ENCODE measurements at regions not wholly inside any gene's neighbourhood (a gene's known extent, or its start where the extent isn't known, plus 50 kb on each side); places are given as distances from the start of the nearest gene placed in this dataset.

DNA sequence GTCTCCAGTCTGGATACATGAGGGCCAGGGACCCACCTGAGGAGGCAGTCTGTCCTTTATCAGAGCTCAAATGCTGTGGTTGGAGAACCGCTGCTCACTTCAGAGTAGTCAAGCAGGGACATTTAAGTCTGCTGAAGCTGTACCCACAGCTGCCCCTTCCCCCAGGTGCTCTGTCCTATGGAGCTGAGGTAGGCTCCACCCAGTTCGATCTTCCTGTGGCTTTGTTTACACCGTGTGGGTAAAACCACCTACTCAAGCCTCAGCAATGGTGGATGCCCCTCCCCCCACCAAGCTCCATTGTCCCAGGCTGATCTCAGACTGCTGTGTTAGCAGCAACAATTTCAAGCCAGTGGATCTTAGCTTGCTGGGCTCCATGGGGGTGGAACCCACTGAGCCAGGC, 731.4 kb upstream of the HS6ST1 start:
- Histone ChIP-seq H3K9me3 (ENCODE audit: control insufficient read depth, low read length) (no peaks in the 10 kb centered on the region), H3K4me3 (ENCODE audit: insufficient read depth, low read depth, low read length) (no peak overlapping the region), H3K4me1 (ENCODE audit: control insufficient read depth, insufficient read depth, low read length) (no peaks in the 10 kb centered on the region), H3K27me3 (ENCODE audit: control insufficient read depth, insufficient read depth, low read length, poor library complexity, severe bottlenecking) (no peaks in the 10 kb centered on the region), H3K27ac (ENCODE audit: insufficient read depth, low read depth, low read length, poor library complexity, severe bottlenecking) (no peak overlapping the region), H3K36me3 (ENCODE audit: control insufficient read depth, insufficient read depth, low read length) (no peaks in the 10 kb centered on the region)
- WGBS, 2 experiments, result 79% methylated on average over 3 of the region's 3 CpGs

GRCh38 chr2:129055242-129055641, 736.6 kb upstream of the HS6ST1 start:
- 93 to 94% methylated on average over 8 of the region's 8 CpGs for WGBS, 2 experiments
- no peaks in the 10 kb centered on the region for H3K36me3 ChIP-seq (ENCODE audit: control insufficient read depth, insufficient read depth, low read length)

DNA sequence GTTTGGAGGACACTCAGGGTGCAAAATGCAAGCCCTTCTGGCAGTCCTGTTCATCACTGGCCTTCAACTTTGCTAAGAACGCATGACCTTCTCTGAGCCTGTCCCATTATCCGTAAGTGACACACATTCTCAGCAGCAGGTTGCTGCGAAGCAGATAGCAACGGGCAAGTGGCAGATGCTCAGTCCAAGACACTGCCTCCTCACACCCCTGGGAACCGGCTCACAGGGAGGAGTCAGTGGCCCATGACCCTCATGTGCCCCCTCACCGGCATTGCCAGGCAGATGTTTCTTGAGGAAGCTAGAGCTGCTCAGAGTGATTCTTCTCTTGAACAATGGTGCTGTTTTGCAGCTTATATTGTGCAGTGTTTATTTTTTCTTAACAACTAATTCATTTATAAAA, 737.2 kb upstream of the HS6ST1 start:
- no peak overlapping the region for H3K4me3 ChIP-seq (ENCODE audit: insufficient read depth, low read depth, low read length)
- no peaks in the 10 kb centered on the region for H3K4me1 ChIP-seq (ENCODE audit: control insufficient read depth, insufficient read depth, low read length)
- no peaks in the 10 kb centered on the region for H3K27me3 ChIP-seq (ENCODE audit: control insufficient read depth, insufficient read depth, low read length, poor library complexity, severe bottlenecking)
- no peaks in the 10 kb centered on the region for H3K9me3 ChIP-seq (ENCODE audit: control insufficient read depth, low read length)
- no peaks in the 10 kb centered on the region for H3K36me3 ChIP-seq (ENCODE audit: control insufficient read depth, insufficient read depth, low read length)
- H3K27ac ChIP-seq (ENCODE audit: insufficient read depth, low read depth, low read length, poor library complexity, severe bottlenecking), result no peak overlapping the region
- 91 to 94% methylated on average over 6 of the region's 6 CpGs for WGBS, 2 experiments

More at GRCh38 chr2:129055242-129055641, 736.6 kb upstream of the HS6ST1 start:
- no peaks in the 10 kb centered on the region for H3K9me3 ChIP-seq (ENCODE audit: control insufficient read depth, low read length)
- no peak overlapping the region for H3K4me3 ChIP-seq (ENCODE audit: insufficient read depth, low read depth, low read length)
- H3K4me1 ChIP-seq (ENCODE audit: control insufficient read depth, insufficient read depth, low read length), result no peaks in the 10 kb centered on the region
- no peak overlapping the region for H3K27ac ChIP-seq (ENCODE audit: insufficient read depth, low read depth, low read length, poor library complexity, severe bottlenecking)
- no peaks in the 10 kb centered on the region for H3K27me3 ChIP-seq (ENCODE audit: control insufficient read depth, insufficient read depth, low read length, poor library complexity, severe bottlenecking)

- Histone ChIP-seq H3K4me3 (ENCODE audit: insufficient read depth, low read depth, low read length) (no peak overlapping the region), H3K4me1 (ENCODE audit: control insufficient read depth, insufficient read depth, low read length) (no peaks in the 10 kb centered on the region), H3K27me3 (ENCODE audit: control insufficient read depth, insufficient read depth, low read length, poor library complexity, severe bottlenecking) (no peaks in the 10 kb centered on the region), H3K36me3 (ENCODE audit: control insufficient read depth, insufficient read depth, low read length) (no peaks in the 10 kb centered on the region), H3K9me3 (ENCODE audit: control insufficient read depth, low read length) (no peaks in the 10 kb centered on the region), H3K27ac (ENCODE audit: insufficient read depth, low read depth, low read length, poor library complexity, severe bottlenecking) (no peak overlapping the region)
- WGBS, 2 experiments, result 89 to 90% methylated on average over 5 of the region's 5 CpGs
These were observed 737.8 kb upstream of the HS6ST1 start for GRCh38 chr2:129056309-129056958.

- H3K36me3 ChIP-seq (ENCODE audit: control insufficient read depth, insufficient read depth, low read length), result no peaks in the 10 kb centered on the region
- no peaks in the 10 kb centered on the region for H3K9me3 ChIP-seq (ENCODE audit: control insufficient read depth, low read length)
- H3K27me3 ChIP-seq (ENCODE audit: control insufficient read depth, insufficient read depth, low read length, poor library complexity, severe bottlenecking), result no peaks in the 10 kb centered on the region
- H3K27ac ChIP-seq (ENCODE audit: insufficient read depth, low read depth, low read length, poor library complexity, severe bottlenecking), result no peak overlapping the region
- H3K4me1 ChIP-seq (ENCODE audit: control insufficient read depth, insufficient read depth, low read length), result no peaks in the 10 kb centered on the region
- H3K4me3 ChIP-seq (ENCODE audit: insufficient read depth, low read depth, low read length), result no peak overlapping the region
- WGBS, 2 experiments, result 93% methylated on average over 2 of the region's 2 CpGs
These were observed 738.3 kb upstream of the HS6ST1 start for GRCh38 chr2:129056959-129057317.

DNA sequence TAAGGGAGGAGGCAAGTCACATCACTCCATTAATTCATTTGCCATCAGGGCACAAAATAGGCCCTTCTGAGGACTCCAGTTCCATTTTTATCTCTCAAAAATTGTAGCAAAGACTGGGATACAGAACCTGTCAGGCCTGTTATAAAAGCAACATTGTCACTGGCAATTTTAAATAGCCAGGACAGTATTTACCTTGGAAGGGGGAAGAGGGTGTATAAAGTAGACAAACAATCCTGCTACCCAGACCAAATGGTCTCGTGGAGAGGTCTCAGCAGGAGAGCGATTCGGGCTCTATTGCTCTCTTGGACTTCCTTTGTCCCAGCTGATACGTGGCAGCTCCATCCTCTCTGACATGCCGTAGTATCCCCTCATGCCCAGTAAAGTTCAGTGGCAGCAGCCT, 740.3 kb upstream of the HS6ST1 start:
- H3K9me3 ChIP-seq (ENCODE audit: control insufficient read depth, low read length), result no peaks in the 10 kb centered on the region
- no peak overlapping the region for H3K4me3 ChIP-seq (ENCODE audit: insufficient read depth, low read depth, low read length)
- H3K27me3 ChIP-seq (ENCODE audit: control insufficient read depth, insufficient read depth, low read length, poor library complexity, severe bottlenecking), result no peaks in the 10 kb centered on the region
- no peaks in the 10 kb centered on the region for H3K36me3 ChIP-seq (ENCODE audit: control insufficient read depth, insufficient read depth, low read length)
- WGBS, 2 experiments, result 80 to 81% methylated on average over 5 of the region's 5 CpGs
- H3K27ac ChIP-seq (ENCODE audit: insufficient read depth, low read depth, low read length, poor library complexity, severe bottlenecking), result no peak overlapping the region
- H3K4me1 ChIP-seq (ENCODE audit: control insufficient read depth, insufficient read depth, low read length), result no peaks in the 10 kb centered on the region

DNA sequence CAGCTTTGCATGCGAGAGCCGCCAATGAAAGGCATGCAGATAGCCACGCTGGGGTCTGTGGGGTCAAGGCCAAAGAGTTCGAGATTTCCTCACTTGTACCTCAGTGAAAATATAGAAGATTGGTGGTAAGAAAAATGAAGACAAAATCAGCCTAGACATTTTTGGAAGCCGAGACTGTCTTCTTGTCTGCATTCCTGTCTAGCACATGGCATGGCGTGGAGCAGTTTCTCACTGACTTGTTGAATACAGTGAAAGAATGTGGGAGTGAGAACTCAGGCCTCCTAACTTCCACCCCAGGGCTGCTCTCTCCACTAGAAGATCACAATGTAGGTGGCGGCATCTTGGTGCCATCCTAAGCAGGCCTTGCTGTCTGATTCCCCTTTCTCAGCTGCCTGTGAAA, 740.8 kb upstream of the HS6ST1 start:
- Histone ChIP-seq H3K4me1 (ENCODE audit: control insufficient read depth, insufficient read depth, low read length) (no peaks in the 10 kb centered on the region), H3K27me3 (ENCODE audit: control insufficient read depth, insufficient read depth, low read length, poor library complexity, severe bottlenecking) (no peaks in the 10 kb centered on the region), H3K36me3 (ENCODE audit: control insufficient read depth, insufficient read depth, low read length) (no peaks in the 10 kb centered on the region), H3K4me3 (ENCODE audit: insufficient read depth, low read depth, low read length) (no peak overlapping the region), H3K27ac (ENCODE audit: insufficient read depth, low read depth, low read length, poor library complexity, severe bottlenecking) (no peak overlapping the region), H3K9me3 (ENCODE audit: control insufficient read depth, low read length) (no peaks in the 10 kb centered on the region)
- WGBS, 2 experiments, result 94 to 96% methylated on average over 7 of the region's 7 CpGs

DNA sequence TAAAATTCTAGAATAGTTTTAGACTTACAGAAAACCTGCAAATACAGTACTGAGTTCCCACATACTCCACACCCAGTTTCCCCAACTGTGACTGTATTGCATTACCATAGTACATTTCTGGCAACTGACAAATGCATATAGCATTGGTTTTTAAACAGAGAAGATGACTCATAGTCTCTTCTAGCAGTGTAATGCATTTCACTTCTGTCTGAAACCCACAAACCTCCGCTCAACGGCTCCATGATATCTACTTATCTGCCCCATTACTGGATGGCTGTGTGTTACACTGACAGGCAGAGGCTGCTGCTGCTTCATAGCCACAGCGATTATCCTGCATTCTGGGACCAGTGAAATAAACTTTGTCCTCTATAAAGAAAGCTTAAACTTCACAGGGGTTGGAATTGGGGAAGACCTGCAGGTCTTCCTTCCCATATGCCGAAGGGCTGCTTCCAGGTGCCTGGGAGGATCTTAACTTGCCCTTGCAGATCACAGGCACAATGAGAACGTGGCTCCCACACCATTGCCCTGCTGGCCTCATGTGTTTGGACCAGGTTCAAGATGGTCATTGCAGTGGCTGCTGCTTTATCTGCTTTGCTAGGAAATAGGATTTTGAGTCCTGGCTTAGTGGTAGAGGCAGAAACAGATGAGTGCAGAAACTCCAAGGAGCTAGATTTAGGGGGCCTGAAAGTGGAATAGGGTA, 742.6 kb upstream of the HS6ST1 start:
- Histone ChIP-seq H3K27ac (ENCODE audit: insufficient read depth, low read depth, low read length, poor library complexity, severe bottlenecking) (no peak overlapping the region), H3K27me3 (ENCODE audit: control insufficient read depth, insufficient read depth, low read length, poor library complexity, severe bottlenecking) (no peaks in the 10 kb centered on the region), H3K9me3 (ENCODE audit: control insufficient read depth, low read length) (no peaks in the 10 kb centered on the region), H3K4me3 (ENCODE audit: insufficient read depth, low read depth, low read length) (no peak overlapping the region), H3K36me3 (ENCODE audit: control insufficient read depth, insufficient read depth, low read length) (no peaks in the 10 kb centered on the region), H3K4me1 (ENCODE audit: control insufficient read depth, insufficient read depth, low read length) (no peaks in the 10 kb centered on the region)
- WGBS, 2 experiments, result 92 to 96% methylated on average over 5 of the region's 5 CpGs

- Histone ChIP-seq H3K4me3 (ENCODE audit: insufficient read depth, low read depth, low read length) (no peak overlapping the region), H3K4me1 (ENCODE audit: control insufficient read depth, insufficient read depth, low read length) (no peaks in the 10 kb centered on the region), H3K27ac (ENCODE audit: insufficient read depth, low read depth, low read length, poor library complexity, severe bottlenecking) (no peak overlapping the region), H3K36me3 (ENCODE audit: control insufficient read depth, insufficient read depth, low read length) (no peaks in the 10 kb centered on the region), H3K9me3 (ENCODE audit: control insufficient read depth, low read length) (no peaks in the 10 kb centered on the region), H3K27me3 (ENCODE audit: control insufficient read depth, insufficient read depth, low read length, poor library complexity, severe bottlenecking) (no peaks in the 10 kb centered on the region)
- WGBS, 2 experiments, result 95 to 96% methylated on average over 1 of the region's 1 CpG
These were observed 743.1 kb upstream of the HS6ST1 start for GRCh38 chr2:129061769-129062121.

DNA sequence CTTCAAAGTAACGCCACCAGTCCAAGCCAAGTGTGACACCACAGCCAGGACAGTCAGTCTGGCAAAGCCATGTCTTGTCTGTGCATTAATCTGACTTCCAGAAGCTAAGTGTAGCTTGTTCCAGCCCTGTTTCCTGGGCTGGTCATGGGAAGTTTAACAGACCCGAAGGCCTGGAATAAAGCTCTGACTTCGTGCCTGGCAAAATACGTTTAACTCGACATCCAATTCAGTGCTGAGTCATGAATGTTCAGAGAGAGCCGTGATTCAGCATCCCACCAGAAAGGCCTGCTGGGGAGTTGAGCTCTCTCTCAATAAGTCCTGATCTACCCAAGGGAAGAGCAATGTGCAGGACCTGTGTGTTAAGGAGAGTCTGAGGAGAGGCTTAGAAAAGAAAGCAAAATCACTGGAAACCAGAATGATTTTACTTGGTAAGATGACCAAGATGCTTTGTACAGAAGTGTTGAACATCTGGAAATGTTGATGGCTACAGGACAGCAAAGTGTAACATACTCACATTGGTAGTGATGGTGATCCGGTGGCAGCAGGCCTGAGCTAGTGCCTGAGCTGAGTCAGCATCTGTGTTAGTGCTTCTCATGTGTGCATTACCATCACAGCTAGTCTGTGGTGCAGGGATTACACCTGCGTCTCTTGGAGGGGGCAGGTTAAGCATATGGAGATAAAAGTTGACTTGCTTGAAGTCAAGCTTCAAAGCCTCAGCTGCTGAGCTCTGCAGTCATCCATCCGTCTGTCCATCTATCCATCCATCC, 743.7 kb upstream of the HS6ST1 start:
- 96% methylated on average over 9 of the region's 9 CpGs for WGBS, 2 experiments
- H3K27ac ChIP-seq (ENCODE audit: insufficient read depth, low read depth, low read length, poor library complexity, severe bottlenecking), result no peak overlapping the region

More for the DNA sequence above, 743.7 kb upstream of the HS6ST1 start:
- H3K27me3 ChIP-seq (ENCODE audit: control insufficient read depth, insufficient read depth, low read length, poor library complexity, severe bottlenecking), result no peaks in the 10 kb centered on the region
- H3K4me1 ChIP-seq (ENCODE audit: control insufficient read depth, insufficient read depth, low read length), result no peaks in the 10 kb centered on the region
- no peak overlapping the region for H3K4me3 ChIP-seq (ENCODE audit: insufficient read depth, low read depth, low read length)
- H3K9me3 ChIP-seq (ENCODE audit: control insufficient read depth, low read length), result no peaks in the 10 kb centered on the region
- no peaks in the 10 kb centered on the region for H3K36me3 ChIP-seq (ENCODE audit: control insufficient read depth, insufficient read depth, low read length)
